ENCODE measurements at regions not wholly inside any gene's neighbourhood (a gene's known extent, or its start where the extent isn't known, plus 50 kb on each side); places are given as distances from the start of the nearest gene placed in this dataset.

DNA sequence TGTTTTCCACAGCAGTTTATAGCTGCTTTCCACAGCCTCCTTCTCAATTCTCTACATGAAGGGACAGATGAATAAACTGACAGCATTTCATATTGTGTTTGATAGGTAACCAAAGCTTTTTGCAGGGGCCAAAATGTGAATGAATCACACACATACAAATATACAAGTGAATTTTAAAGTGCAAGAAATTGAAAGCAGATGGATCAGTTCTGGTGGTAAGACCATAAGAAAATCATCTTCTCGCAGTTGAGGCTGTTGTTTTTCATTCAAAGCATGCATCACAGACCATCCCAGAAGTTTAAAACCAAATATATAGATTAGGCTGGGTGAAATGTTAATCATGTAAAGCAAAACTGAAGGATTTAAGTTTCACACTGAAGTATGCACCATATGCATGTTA lies 1569.4 kb downstream of the PCDH9 start:
- no peak for DNase-seq

GRCh38 chr13:65656740-65657329 lies 1573.3 kb downstream of the PCDH9 start:
- DNase-seq, result no peak

DNA sequence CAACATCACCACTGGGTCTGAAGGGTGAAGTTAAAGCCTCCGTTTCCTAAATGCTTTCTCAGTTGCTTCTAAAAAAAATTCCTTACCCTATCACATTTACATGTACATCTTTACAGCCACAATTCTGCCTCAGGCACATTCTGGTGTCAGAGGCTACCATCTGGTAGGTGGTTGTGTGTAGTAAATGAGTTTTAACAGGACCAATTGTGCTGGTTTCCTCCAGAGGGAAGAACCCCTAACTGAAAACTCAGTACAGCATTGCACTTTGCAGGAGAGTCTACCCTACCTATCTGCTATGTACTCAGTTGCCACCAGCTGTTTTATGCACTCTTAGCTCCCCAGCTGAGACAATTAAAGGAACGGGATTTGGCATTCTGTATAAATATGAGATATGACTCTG lies 1576.5 kb downstream of the PCDH9 start:
- DNase-seq, result no peak

DNA sequence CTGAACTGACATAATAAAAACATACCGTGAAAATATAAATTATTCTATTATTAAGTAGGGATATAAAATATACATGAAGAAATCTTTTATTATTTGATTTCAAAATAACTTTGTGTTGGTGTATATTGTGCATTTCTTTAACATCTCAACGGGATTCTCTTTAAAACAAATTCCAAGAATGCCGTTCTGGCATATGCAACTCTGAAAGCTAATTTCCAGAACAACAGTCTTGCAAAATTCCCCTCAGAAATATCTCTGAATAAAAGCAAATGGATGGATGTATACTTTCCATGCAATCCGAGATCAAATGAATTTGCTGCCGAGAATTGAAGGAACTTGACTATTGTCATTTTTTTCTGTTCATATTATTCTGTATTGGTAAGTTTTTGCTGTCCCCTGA lies 1579.8 kb downstream of the PCDH9 start:
- no peak for DNase-seq

DNA sequence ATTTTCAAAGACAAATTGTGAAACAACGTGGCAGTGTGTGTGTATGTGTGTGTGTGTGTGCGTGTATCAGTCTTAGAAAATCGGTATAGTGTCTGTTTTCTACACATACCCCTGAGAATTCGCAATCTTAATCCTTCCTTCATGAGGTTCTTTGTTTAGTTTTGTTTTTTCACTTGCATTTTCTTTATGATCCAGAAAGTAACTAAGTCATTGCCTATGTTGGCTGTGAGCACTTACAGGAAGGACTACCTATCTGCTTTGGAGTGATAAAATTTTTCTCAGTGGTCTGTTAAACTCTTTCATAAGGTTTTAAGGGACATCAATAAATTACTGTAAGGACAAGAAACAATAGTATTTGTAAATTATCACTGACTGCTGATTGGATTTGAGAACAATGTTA lies 1587.1 kb downstream of the PCDH9 start:
- no peak for DNase-seq

- DNase-seq, result no peak
Measured at GRCh38 chr13:65642301-65642700, 1587.8 kb downstream of the PCDH9 start.

DNA sequence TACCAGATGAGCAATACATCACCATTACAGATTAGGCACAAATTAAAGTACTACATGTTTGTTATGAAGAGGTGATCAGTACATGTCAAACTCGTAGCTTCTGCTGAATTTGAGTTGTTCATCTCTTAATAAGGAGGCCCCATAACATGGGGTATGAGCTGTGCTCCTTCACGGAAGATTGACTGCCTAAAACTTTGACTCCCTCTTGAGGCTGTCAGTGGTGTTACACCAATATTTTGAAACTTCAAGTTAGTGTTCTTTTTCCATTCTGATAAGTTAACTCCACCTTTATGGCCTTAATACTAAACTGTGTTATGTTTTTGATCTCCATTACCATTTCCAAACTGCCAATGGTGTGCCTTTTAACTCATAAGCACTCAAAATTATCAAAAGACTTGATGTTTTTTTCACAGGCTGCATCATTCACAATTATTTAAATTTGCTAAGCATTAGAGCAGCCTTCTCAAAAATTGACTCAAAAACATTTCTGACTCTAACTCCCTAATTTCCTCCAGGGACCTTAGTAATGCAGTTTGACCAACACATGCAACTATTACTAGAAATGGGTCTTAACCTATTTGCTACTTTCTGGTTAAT lies 1591.5 kb downstream of the PCDH9 start:
- DNase-seq, result no peak

- no peak for DNase-seq
Measured at GRCh38 chr13:65633806-65634205, 1596.3 kb downstream of the PCDH9 start.

- DNase-seq, result no peak
Measured at GRCh38 chr13:65631078-65631477, 1599.1 kb downstream of the PCDH9 start.

GRCh38 chr13:65629926-65630325 lies 1600.2 kb downstream of the PCDH9 start:
- DNase-seq, result no peak

GRCh38 chr13:65623148-65623547 lies 1607.0 kb downstream of the PCDH9 start:
- no peak for DNase-seq

- DNase-seq, result no peak
Measured at GRCh38 chr13:65615506-65615905, 1614.6 kb downstream of the PCDH9 start.

DNA sequence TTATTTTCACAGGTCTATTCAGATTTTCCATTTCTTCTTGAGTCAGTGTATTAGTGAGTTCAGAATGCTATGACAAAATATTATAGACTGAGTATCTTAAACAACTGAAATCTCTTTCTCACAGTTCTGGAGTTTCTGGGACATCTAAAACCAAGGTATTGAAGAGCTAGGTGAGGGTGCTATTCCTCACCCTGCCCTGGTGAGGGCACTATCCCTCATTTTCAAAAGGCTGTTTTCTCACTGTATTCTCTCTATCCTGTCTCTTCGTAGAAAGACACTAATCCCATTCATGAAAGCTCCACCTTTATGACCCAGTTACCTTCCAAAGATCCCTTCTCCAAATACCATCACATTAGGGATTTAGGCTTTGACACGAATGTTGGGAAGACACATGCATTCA lies 1617.1 kb downstream of the PCDH9 start:
- no peak for DNase-seq

- DNase-seq, result no peak
Measured at GRCh38 chr13:65609350-65609749, 1620.8 kb downstream of the PCDH9 start.

DNA sequence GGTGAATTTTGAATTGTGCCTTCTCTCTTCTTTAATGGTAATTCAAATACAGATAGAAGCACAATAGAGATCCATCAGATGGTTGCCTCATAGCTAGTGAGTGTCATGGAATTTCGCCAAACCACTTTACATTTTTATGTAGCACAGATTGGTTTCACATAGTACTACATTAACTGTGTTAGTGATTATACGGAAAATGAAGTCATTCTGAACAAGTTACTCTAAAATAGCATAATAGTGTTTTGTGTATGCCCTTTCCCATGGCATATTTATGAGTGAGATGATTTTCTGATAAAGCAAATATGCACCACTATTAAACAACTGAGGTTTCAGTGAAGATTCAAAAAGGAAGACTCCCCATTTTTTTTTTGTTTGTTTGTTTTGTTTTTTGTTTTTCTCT lies 1623.5 kb downstream of the PCDH9 start:
- DNase-seq, result no peak

- no peak for DNase-seq
Measured at GRCh38 chr13:65605396-65605795, 1624.7 kb downstream of the PCDH9 start.

- no peak for DNase-seq
Measured at GRCh38 chr13:65603160-65603559, 1627.0 kb downstream of the PCDH9 start.

DNA sequence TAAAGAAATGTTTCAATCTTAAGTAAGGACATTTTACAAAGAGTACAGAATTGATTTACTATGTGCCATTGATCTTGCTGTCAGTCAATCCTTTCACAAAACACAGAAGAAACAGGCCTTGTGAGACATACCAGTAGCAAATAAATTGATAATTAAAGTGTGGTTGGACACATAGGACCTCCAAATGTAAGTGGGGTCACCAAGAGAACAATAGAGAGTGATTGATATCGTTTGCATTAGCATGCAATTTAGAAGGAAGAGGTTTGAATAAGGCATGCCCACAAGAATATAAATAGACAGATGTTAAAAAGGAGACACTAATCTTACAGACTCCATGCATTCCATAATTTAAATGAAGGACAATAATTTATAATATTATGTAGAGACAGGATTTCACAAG lies 1628.3 kb downstream of the PCDH9 start:
- DNase-seq, result no peak

GRCh38 chr13:65600702-65601101 lies 1629.4 kb downstream of the PCDH9 start:
- no peak for DNase-seq

DNA sequence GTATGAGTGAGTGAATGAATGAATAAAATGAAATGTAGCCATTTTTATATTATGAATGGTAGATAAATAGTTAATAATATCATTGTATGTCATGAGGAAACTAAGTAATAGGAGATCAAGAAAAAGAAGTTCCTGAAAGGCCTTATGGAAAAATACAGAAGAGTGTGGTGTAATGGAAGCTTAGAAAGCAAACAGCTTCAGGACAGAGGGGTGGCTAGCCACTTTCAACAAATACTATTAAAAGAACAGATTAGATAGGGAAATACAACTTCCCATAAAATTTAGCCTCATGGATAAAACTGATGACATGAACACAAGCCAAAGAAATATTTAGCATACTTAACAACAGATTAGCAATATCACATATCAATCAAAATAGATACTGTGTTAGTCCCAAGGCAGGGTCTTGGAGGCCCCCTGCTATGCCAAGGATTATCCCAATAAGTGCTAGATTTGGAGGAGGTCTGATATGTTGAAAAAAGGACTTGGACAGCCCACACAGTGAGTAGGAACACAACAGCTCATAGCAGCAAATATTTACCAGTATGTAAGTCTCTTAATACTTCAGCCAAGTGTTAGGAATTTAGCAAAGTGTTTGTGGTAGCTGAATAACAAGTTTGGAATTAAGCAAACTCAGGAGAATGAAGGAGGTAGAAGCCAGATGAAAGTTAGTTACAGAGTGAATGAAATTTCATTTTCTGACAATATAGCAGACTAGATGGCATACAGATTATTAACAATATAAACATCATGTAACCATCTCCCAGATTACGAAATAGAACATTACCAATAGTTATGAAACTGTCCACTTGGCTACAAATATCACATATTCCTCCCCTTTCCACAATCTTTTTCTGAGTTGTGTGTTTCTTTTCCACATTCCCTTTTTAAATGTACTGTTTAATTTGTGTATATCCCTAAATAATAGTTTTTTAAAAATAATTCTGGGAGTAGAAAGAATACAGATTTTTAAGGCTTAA lies 1632.0 kb downstream of the PCDH9 start:
- no peak for DNase-seq

- no peak for DNase-seq
Measured at GRCh38 chr13:65595916-65596315, 1634.2 kb downstream of the PCDH9 start.

DNA sequence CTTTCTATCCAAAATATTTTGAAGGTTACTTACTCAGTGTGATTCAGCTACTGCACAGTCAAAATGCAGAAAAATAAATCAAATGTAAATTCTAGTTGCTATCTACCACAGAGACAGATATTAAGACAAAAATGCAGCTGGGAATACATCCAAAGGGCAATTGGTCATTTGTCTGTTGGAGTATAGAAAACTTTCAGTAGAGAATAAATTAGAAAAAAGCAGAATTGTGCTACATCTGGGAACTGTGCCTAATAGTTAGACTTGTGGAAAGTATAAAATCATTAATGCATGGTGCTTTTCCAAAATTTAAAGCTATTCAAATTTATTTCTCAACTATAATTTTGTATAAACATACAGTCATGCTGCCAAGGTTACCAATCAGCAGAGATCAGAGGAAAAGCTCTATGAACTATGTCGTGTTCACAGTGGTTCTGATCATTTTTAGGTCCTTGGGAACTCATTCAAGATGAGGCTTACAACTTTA lies 1635.8 kb downstream of the PCDH9 start:
- no peak for DNase-seq

DNA sequence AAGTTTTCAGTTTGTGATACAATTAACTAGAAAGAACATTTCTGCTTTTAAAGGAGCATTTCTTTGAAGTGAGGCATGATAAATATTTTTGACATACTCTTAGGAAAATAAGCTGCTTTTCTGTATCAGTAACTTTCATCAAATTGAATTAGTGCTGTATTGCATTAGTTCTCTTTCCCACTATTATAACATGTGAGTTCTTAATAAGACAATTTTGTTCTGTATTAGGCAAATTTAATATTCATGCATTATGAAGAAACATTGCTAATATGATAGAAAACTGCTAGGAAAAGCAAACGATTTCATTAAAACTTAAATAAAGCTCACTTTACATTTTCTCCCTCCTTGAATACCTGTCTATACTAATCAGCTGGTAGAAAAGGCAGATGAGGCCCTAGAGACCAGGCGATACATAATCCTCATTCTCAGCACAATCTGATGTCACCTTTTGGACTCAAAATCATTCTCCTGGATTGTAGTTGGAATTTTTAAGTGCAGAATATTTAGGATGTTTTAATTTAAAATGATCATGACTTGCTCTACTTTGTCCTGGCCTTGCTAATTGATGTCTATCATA lies 1636.8 kb downstream of the PCDH9 start:
- DNase-seq, result no peak

GRCh38 chr13:65592731-65593130 lies 1637.4 kb downstream of the PCDH9 start:
- DNase-seq, result no peak
